SW 1271 (cell line): ENCODE measurements at regions not wholly inside any gene's neighbourhood (a gene's known extent, or its start where the extent isn't known, plus 50 kb on each side); places are given as distances from the start of the nearest gene placed in this dataset.
"Not testable (repeated sequence)": the region's sequence is repeated elsewhere in the genome, so short reads cannot be mapped to it uniquely, and the experiment has no call there.

Experiments used
- DNase-seq, 2 experiments: peaks; one replicate each; lab custom pipeline; 2025; lab: John Stamatoyannopoulos, UW

GRCh38 chr7:149714081-149714909 lies 59.1 kb downstream of the ZNF467 start:
- peak; percentile 57 to 81 for DNase-seq

- no peak for DNase-seq
These were observed 59.7 kb downstream of the ZNF467 start for GRCh38 chr7:149713731-149714068.

- DNase-seq: no peak
These were observed 60.2 kb downstream of the ZNF467 start for GRCh38 chr7:149713061-149713730.

- no peak for DNase-seq
These were observed 65.4 kb downstream of the ZNF467 start for GRCh38 chr7:149708026-149708425.

GRCh38 chr7:149707448-149707886 lies 65.9 kb downstream of the ZNF467 start:
- DNase-seq: no peak

GRCh38 chr7:149706398-149706797 lies 67.0 kb downstream of the ZNF467 start:
- no peak for DNase-seq

- DNase-seq: no peak
These were observed 68.9 kb downstream of the ZNF467 start for GRCh38 chr7:149704507-149704906.

GRCh38 chr7:149703044-149703650 lies 70.2 kb downstream of the ZNF467 start:
- DNase-seq: no peak

- no peak for DNase-seq
These were observed 71.7 kb downstream of the ZNF467 start for GRCh38 chr7:149701495-149702240.

- DNase-seq: not testable (repeated sequence)
These were observed 75.6 kb downstream of the ZNF467 start for GRCh38 chr7:149697767-149698166.

GRCh38 chr7:149696280-149696679 lies 77.1 kb downstream of the ZNF467 start:
- DNase-seq: no peak

GRCh38 chr7:149692557-149692982 lies 80.8 kb downstream of the ZNF467 start:
- no peak for DNase-seq

GRCh38 chr7:149692056-149692455 lies 81.3 kb downstream of the ZNF467 start:
- no peak for DNase-seq

GRCh38 chr7:149690688-149691446 lies 82.5 kb downstream of the ZNF467 start:
- peak; percentile 73 to 76 for DNase-seq

- DNase-seq: no peak
These were observed 84.1 kb downstream of the ZNF467 start for GRCh38 chr7:149689291-149689721.

- DNase-seq: no peak
These were observed 84.6 kb downstream of the ZNF467 start for GRCh38 chr7:149688836-149689235.

GRCh38 chr7:149687820-149688219 lies 85.6 kb downstream of the ZNF467 start:
- not testable (repeated sequence) for DNase-seq

GRCh38 chr7:149686449-149686848 lies 86.9 kb downstream of the ZNF467 start:
- no peak for DNase-seq

- no peak for DNase-seq
These were observed 87.4 kb downstream of the ZNF467 start for GRCh38 chr7:149686011-149686410.

GRCh38 chr7:149685455-149685854 lies 87.9 kb downstream of the ZNF467 start:
- DNase-seq: no peak

- DNase-seq: no peak
These were observed 89.5 kb downstream of the ZNF467 start for GRCh38 chr7:149683898-149684297.
